Endothelial cell of umbilical vein (primary cell): ENCODE measurements at regions not wholly inside any gene's neighbourhood (a gene's known extent, or its start where the extent isn't known, plus 50 kb on each side); places are given as distances from the start of the nearest gene placed in this dataset.

ENCODE experiments used
- BruUV-seq: library from RNA; stranded (reverse); fragments of 400-500 nt; replicated peaks from 2 replicates; lab custom pipeline; 2021; lab: Mats Ljungman, UMichigan
- CTCF ChIA-PET: fragments of 300-600, 350-600 bp; sonication (Branson Sonifier 250); formaldehyde crosslinking; loops from one replicate; lab custom pipeline; 2021; ENCODE audit warnings: antibody characterized with exemption, inconsistent platforms; lab: Charles Lee
- POLR2A ChIA-PET: fragments of 300-600, 350-600 bp; sonication (Branson Sonifier 250); formaldehyde crosslinking; loops from one replicate; lab custom pipeline; 2021; ENCODE audit warnings: antibody characterized with exemption, inconsistent platforms; lab: Charles Lee
- DNase-seq: peaks from one replicate; pipeline ENCODE4 v3.0.0-alpha.2; 2011; ENCODE audit warnings: low read depth, low spot score
- FAIRE-seq: peaks from 2 replicates; lab custom pipeline; 2011; peaks lifted over from hg19 to GRCh38; lab: Jason Lieb, UNC
- H2AFZ ChIP-seq: 2 replicates; pipeline ENCODE4 v1.6.0; 2012; ENCODE audit warnings: low read depth, low read length, control low read depth, inconsistent platforms
- H3K27ac ChIP-seq: 2 replicates; pipeline ENCODE4 v1.5.1; 2011; ENCODE audit warnings: low read depth, mild to moderate bottlenecking, control low read depth, low read length, moderate library complexity; ENCODE audit not compliant: insufficient read depth
- H3K27me3 ChIP-seq, 2 experiments: 2 replicates each; pipeline versions ENCODE4 v1.6.0 to v1.6.1; 2011; ENCODE audit warnings: low read length in 2 of 2, mixed read lengths in 1 of 2; ENCODE audit not compliant: control insufficient read depth in 2 of 2, insufficient read depth in 2 of 2
- H3K36me3 ChIP-seq, 2 experiments: 2 replicates in 1 of 2; 3 replicates in 1 of 2; pipeline ENCODE4 v1.5.1; 2011; ENCODE audit warnings: low read length in 2 of 2, mild to moderate bottlenecking in 1 of 2, moderate library complexity in 1 of 2; ENCODE audit not compliant: control insufficient read depth in 2 of 2, insufficient read depth in 2 of 2; ENCODE audit errors: extremely low read depth in 1 of 2
- H3K4me1 ChIP-seq: 3 replicates; pipeline ENCODE4 v1.5.1; 2011; ENCODE audit warnings: mild to moderate bottlenecking, low read length; ENCODE audit not compliant: control insufficient read depth, insufficient read depth; ENCODE audit errors: extremely low read depth
- H3K4me2 ChIP-seq: 2 replicates; pipeline ENCODE4 v1.6.1; 2011; ENCODE audit warnings: low read length, control low read depth, mixed read lengths; ENCODE audit not compliant: insufficient read depth
- H3K4me3 ChIP-seq, 3 experiments: fragments of 200-600 bp in 1 of 3; sonication (generic), shearing (Covaris generic) in 1 of 3; replicated peaks in 1 of 3; 2 replicates each; pipeline ENCODE4 v1.5.1; 2011 to 2016; ENCODE audit warnings: control low read depth in 3 of 3, low read length in 3 of 3, mild to moderate bottlenecking in 2 of 3, inconsistent platforms in 1 of 3, low read depth in 1 of 3, moderate library complexity in 1 of 3; ENCODE audit not compliant: insufficient read depth in 1 of 3
- H3K79me2 ChIP-seq: 2 replicates; pipeline ENCODE4 v1.6.0; 2012; ENCODE audit warnings: low read length, inconsistent platforms; ENCODE audit not compliant: control insufficient read depth, insufficient read depth
- H3K9ac ChIP-seq: replicated peaks from 2 replicates; pipeline ENCODE3; 2011; ENCODE audit warnings: low read length, control low read depth; ENCODE audit not compliant: insufficient read depth; ENCODE audit errors: extremely low read depth
- H3K9me1 ChIP-seq: replicated peaks from 3 replicates; pipeline ENCODE4 v1.6.0; 2011; ENCODE audit warnings: mild to moderate bottlenecking, low read length; ENCODE audit not compliant: control insufficient read depth, insufficient read depth; ENCODE audit errors: extremely low read depth
- H3K9me3 ChIP-seq: replicated peaks from 2 replicates; pipeline ENCODE4 v1.5.1; 2012; ENCODE audit warnings: low read length, inconsistent platforms; ENCODE audit not compliant: control insufficient read depth, insufficient read depth
- H4K20me1 ChIP-seq: replicated peaks from 2 replicates; pipeline ENCODE3; 2011; ENCODE audit warnings: mild to moderate bottlenecking, low read length; ENCODE audit not compliant: control insufficient read depth, insufficient read depth; ENCODE audit errors: extremely low read depth
- CTCF ChIP-seq, 2 donors: IDR thresholded peaks; 1 replicate in 1 of 2; 2 replicates in 1 of 2; pipeline ENCODE4 v1.5.1; 2011; ENCODE audit warnings: low read length in 2 of 2, mild to moderate bottlenecking in 2 of 2, moderate library complexity in 2 of 2, control low read depth in 1 of 2, inconsistent platforms in 1 of 2, low read depth in 1 of 2; ENCODE audit not compliant: insufficient read depth in 1 of 2; ENCODE audit errors: extremely low read depth in 1 of 2
- EZH2 ChIP-seq: IDR thresholded peaks from 2 replicates; pipeline ENCODE4 v1.6.1; 2012; ENCODE audit warnings: borderline replicate concordance, low read depth, mild to moderate bottlenecking, moderate library complexity, low read length, inconsistent platforms; ENCODE audit not compliant: severe bottlenecking
- FOS ChIP-seq: IDR thresholded peaks from 2 replicates; pipeline ENCODE4 v1.6.1; 2011; ENCODE audit warnings: mild to moderate bottlenecking, low read length, moderate library complexity, borderline replicate concordance; ENCODE audit not compliant: insufficient read depth
- GATA2 ChIP-seq: IDR thresholded peaks from 2 replicates; pipeline ENCODE4 v1.7.0; 2011; ENCODE audit warnings: low read depth, mild to moderate bottlenecking, moderate library complexity, mixed read lengths, low read length; ENCODE audit not compliant: insufficient read length, insufficient read depth
- JUN ChIP-seq: IDR thresholded peaks from 2 replicates; pipeline ENCODE4 v1.6.1; 2011; ENCODE audit warnings: borderline replicate concordance, low read depth; ENCODE audit not compliant: insufficient read length, insufficient read depth
- MAX ChIP-seq: IDR thresholded peaks from 2 replicates; pipeline ENCODE4 v1.6.1; 2011; ENCODE audit not compliant: insufficient read depth, insufficient read length
- MYC ChIP-seq: IDR thresholded peaks from one replicate; pipeline ENCODE4 v1.6.1; 2011; ENCODE audit warnings: mild to moderate bottlenecking, low read depth, low read length
- POLR2A ChIP-seq: IDR thresholded peaks from 2 replicates; pipeline ENCODE4 v1.6.1; 2012; ENCODE audit warnings: low read depth, mild to moderate bottlenecking, control low read depth, low read length
- POLR2AphosphoS5 ChIP-seq: IDR thresholded peaks from 2 replicates; pipeline ENCODE4 v1.6.1; 2012; ENCODE audit warnings: low read depth, mild to moderate bottlenecking, control low read depth, low read length, moderate library complexity; ENCODE audit not compliant: insufficient read depth
- dilution Hi-C: fragments of 300-500 bp; cut with MboI; formaldehyde crosslinking; loops from one replicate; pipeline ENCODE4 v1.15.0; 2019; ENCODE audit warnings: low sequenced_read_pairs; ENCODE audit not compliant: extremely low pct_ligation_motif_present
- intact Hi-C: fragments of 100-400 bp; cut with micrococcal nuclease; formaldehyde crosslinking; loops from one replicate; pipeline ENCODE4 v1.10.0; 2022

GRCh38 chr7:16007911-16008310 lies 321.4 kb upstream of the MEOX2 start:
- dilution Hi-C loops (no loop called here), intact Hi-C loops (no loop called here)
- Histone ChIP-seq H3K9ac (no peak overlapping the region), H3K4me1 (no peaks in the 10 kb centered on the region), H3K4me2 (no peak overlapping the region), H2AFZ (no peak overlapping the region), H3K27me3 (no peaks in the 10 kb centered on the region), H3K9me3 (no peaks in the 10 kb centered on the region), H3K36me3 (no peaks in the 10 kb centered on the region), H3K27ac (no peak overlapping the region), H3K9me1 (no peaks in the 10 kb centered on the region), H3K4me3 (no peak overlapping the region), H4K20me1 (no peaks in the 10 kb centered on the region), H3K79me2 (no peaks in the 10 kb centered on the region)
- ChIA-PET CTCF (no interaction called here), POLR2A (no interaction called here)
- TF ChIP-seq MAX (no peak), GATA2 (no peak), EZH2 (no peak), MYC (no peak), CTCF (IDR thresholded peaks at IDR 0.05; ENCODE audit: extremely low read depth in 1 of 2, insufficient read depth in 1 of 2, low read depth in 1 of 2, low read length in 2 of 2) (no peak), POLR2A (no peak), POLR2AphosphoS5 (no peak), JUN (no peak), FOS (no peak)
- no peak for FAIRE-seq
- BruUV-seq: no TSS peak
- no peak for DNase-seq
